ENCODE measurements at regions not wholly inside any gene's neighbourhood (a gene's known extent, or its start where the extent isn't known, plus 50 kb on each side); places are given as distances from the start of the nearest gene placed in this dataset.

DNA sequence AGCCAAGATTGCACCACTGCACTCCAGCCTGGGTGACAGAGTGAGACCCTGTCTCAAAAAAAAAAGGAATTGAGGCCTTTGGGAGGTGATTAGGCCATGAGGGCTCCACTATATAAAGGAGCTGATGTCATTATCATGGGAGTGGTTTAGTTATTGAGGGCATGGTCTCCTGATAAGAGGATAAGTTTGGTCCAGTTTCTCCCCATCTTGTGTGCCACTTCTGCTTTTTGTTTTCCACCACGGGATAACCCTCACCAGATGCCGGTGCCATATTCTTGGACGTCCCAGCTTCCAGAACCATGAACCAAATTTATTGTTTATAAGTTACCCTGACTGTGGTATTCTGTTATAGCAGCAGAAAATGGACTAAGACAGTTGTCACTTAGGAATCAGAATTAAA is 125.8 kb downstream of the C1D start:
- DNase-seq (ENCODE audit: low spot score) = no peak
- no peak for TF ChIP-seq CTCF (IDR thresholded peaks at IDR 0.05; ENCODE audit: extremely low read depth, missing control alignments)

GRCh38 chr2:67938053-67938452 is 124.8 kb downstream of the C1D start:
- TF ChIP-seq CTCF (IDR thresholded peaks at IDR 0.05; ENCODE audit: extremely low read depth, missing control alignments) = no peak
- no peak for DNase-seq (ENCODE audit: low spot score)

DNA sequence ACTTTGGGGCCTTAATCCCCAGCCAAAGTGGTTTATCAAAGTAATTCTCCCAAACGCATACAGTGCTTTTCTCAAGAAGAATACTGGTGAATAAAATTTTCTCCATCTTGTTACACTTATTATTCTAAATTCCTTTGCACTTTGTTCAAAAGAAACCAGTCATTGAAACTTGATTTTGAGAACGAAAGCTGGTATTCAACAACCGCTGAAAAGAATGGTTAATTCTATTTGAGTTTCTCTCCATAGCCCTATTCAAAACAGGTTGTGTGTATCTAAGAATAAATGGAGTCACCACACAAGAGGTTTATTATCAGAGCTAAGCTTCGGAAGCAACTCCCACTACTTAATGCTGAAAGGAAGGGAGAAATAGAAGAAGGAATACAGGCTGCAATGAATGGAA is 117.7 kb downstream of the C1D start:
- TF ChIP-seq CTCF (IDR thresholded peaks at IDR 0.05; ENCODE audit: extremely low read depth, missing control alignments) = no peak
- no peak for DNase-seq (ENCODE audit: low spot score)

DNA sequence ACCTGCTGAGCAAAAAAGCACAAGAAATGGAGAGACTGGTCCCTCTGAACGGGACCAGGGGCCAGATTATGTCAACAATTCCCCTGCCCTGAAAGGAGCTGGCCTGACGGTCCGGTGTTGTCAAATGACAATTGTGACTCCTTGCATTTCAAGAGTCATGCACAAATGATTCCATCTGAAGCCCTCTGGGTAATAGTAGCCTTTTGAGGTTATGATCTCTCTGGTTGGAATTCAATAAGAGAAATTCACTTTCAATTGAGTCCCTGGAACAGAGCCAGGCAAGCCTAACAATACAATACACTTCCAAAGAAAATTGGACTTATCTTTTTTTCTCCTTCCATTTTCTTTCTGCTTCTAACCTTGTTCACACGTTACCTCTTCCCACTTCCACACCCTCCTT is 116.9 kb downstream of the C1D start:
- no peak for DNase-seq (ENCODE audit: low spot score)
- TF ChIP-seq CTCF (IDR thresholded peaks at IDR 0.05; ENCODE audit: extremely low read depth, missing control alignments) = no peak

DNA sequence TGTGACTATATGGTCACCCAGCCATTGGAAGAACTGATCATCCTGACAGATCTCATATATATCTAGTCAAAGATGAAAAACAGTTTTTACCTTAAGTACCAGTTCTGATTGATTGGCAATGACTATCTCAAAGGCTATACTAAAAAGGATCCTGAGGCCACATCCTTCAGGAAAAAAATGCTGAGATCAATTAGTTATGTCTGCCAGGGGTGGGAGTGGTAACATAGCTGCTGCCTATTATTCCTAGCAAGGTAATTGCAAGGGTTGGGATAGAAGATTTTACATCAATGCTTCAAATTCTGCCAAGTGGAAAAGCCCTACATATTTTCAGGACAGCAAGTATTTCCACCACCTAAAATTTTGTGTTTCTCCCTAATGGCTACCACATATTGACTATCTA is 114.7 kb downstream of the C1D start:
- TF ChIP-seq CTCF (IDR thresholded peaks at IDR 0.05; ENCODE audit: extremely low read depth, missing control alignments) = no peak
- DNase-seq (ENCODE audit: low spot score) = no peak

DNA sequence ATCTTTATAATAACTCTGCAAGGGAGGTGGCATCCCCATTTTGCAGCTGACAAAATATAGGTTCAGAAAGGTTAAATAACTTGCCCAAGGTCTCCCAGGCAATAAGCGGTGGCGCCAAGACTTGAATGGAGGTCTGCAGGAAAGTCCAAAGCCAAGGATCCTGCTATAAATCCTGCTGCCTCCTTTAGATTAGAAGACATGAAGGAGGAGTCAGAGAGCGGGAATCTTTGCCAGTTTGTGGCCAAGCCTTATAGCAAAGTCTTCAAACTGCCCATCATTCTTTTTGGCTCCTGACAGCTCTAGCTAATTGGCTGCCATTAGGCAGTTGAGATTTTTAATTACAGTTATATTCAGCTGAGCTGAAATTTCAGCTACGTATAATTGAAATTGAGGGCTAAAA is 114.3 kb downstream of the C1D start:
- DNase-seq (ENCODE audit: low spot score) = no peak
- no peak for TF ChIP-seq CTCF (IDR thresholded peaks at IDR 0.05; ENCODE audit: extremely low read depth, missing control alignments)

- no peak for DNase-seq (ENCODE audit: low spot score)
- no peak for TF ChIP-seq CTCF (IDR thresholded peaks at IDR 0.05; ENCODE audit: extremely low read depth, missing control alignments)
Observed at GRCh38 chr2:67950018-67950417, 112.8 kb downstream of the C1D start.

All from GM20000 (cell line).